GM12865 (cell line): ENCODE measurements at regions not wholly inside any gene's neighbourhood (a gene's known extent, or its start where the extent isn't known, plus 50 kb on each side); places are given as distances from the start of the nearest gene placed in this dataset.

Source experiments
- DNase-seq: peaks from one replicate; pipeline ENCODE4 v3.0.0; 2010; ENCODE audit warnings: low read depth
- H3K4me3 ChIP-seq: 2 replicates; pipeline ENCODE4 v1.5.1; 2011; ENCODE audit warnings: mild to moderate bottlenecking, low read depth, low read length, control low read depth
- TF ChIP-seq, protein P1 (sequence below): IDR thresholded peaks from 2 replicates; pipeline ENCODE4 v1.5.1; 2011; ENCODE audit warnings: low read length, control low read depth, low read depth, inconsistent platforms; ENCODE audit not compliant: insufficient read depth; ENCODE audit errors: missing control alignments

DNA sequence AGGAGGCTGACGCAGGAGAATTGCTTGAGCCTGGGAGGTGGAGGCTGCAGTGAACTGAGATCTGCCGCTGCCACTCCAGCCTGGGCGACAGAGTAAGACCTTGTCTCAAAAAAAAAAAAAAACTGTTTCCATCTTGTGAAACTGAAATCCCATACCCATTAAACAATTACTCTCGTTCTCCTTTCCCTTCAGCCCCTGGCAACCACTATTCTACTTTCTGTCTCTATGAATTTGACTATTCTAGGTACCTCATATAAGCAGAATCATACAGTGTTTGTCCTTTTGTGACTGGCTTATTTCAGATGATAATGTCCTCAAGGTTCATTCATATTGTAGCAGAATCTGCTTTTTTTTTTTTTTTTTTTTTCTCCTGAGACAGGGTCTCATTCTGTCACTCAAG, 51.5 kb upstream of the UBE2E1 start:
- no peak overlapping the region for H3K4me3 ChIP-seq
- TF ChIP-seq, protein P1, sequence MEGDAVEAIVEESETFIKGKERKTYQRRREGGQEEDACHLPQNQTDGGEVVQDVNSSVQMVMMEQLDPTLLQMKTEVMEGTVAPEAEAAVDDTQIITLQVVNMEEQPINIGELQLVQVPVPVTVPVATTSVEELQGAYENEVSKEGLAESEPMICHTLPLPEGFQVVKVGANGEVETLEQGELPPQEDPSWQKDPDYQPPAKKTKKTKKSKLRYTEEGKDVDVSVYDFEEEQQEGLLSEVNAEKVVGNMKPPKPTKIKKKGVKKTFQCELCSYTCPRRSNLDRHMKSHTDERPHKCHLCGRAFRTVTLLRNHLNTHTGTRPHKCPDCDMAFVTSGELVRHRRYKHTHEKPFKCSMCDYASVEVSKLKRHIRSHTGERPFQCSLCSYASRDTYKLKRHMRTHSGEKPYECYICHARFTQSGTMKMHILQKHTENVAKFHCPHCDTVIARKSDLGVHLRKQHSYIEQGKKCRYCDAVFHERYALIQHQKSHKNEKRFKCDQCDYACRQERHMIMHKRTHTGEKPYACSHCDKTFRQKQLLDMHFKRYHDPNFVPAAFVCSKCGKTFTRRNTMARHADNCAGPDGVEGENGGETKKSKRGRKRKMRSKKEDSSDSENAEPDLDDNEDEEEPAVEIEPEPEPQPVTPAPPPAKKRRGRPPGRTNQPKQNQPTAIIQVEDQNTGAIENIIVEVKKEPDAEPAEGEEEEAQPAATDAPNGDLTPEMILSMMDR, result no peak
- DNase-seq, result no peak
